SK-N-MC (cell line): ENCODE measurements at regions not wholly inside any gene's neighbourhood (a gene's known extent, or its start where the extent isn't known, plus 50 kb on each side); places are given as distances from the start of the nearest gene placed in this dataset.

ENCODE experiments used
- EZH2 ChIP-seq: fragments of 200-600 bp; sonication (generic); IDR thresholded peaks from one replicate; pipeline ENCODE4 v1.6.1; 2017; ENCODE audit warnings: antibody characterized with exemption
- POLR2AphosphoS5 ChIP-seq: IDR thresholded peaks from 2 replicates; pipeline ENCODE4 v1.6.1; 2012; ENCODE audit warnings: mild to moderate bottlenecking, low read depth, low read length, borderline replicate concordance

DNA sequence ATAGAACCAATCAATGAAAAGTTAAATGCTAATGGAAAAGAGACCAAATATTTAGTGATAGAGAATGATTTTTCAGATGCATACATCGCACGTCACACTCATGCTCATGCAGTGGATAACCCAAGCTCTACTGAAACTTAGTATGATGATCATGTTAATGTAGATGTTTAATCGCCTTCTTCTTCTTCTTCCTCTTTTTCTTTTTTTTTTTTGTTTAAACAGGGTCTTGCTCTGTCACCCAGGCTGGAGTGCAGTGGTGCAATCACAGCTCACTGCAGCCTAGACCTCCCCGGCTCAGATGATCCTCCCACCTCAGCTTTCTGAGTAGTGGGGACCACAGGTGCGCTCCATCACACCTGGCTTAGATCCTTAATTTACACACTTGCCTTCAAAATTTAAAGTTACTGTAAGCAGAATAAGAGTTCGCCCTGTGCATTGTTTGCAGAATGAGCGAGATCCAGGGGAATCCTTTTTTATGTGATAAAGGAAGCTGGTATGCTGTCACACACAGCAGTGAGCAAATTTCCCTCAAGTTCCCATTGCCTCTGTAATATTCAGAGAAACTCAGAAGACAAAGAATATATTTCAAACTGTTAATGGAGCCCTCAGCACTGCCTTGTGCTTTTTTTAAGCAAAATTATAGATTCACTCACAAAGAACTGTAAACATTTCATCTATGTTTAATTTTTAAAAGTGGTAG lies 194.2 kb upstream of the SGK1 start:
- no peak for TF ChIP-seq EZH2
- TF ChIP-seq POLR2AphosphoS5 = no peak
